Suppressor macrophage (primary cell): ENCODE measurements at regions not wholly inside any gene's neighbourhood (a gene's known extent, or its start where the extent isn't known, plus 50 kb on each side); places are given as distances from the start of the nearest gene placed in this dataset.

Source experiments
- DNase-seq, 4 experiments: peaks; one replicate each; pipeline ENCODE4 v3.0.0-alpha.2; 2020 to 2022

GRCh38 chr2:191515551-191515950 is 162.4 kb upstream of the NABP1 start:
- DNase-seq: no peak

- no peak for DNase-seq
Measured at GRCh38 chr2:191516260-191516659, 161.7 kb upstream of the NABP1 start.

- DNase-seq: peak in 3 of 4 experiments; percentile 36 to 61 (median 51)
Measured at GRCh38 chr2:191521608-191522208, 156.2 kb upstream of the NABP1 start.

DNA sequence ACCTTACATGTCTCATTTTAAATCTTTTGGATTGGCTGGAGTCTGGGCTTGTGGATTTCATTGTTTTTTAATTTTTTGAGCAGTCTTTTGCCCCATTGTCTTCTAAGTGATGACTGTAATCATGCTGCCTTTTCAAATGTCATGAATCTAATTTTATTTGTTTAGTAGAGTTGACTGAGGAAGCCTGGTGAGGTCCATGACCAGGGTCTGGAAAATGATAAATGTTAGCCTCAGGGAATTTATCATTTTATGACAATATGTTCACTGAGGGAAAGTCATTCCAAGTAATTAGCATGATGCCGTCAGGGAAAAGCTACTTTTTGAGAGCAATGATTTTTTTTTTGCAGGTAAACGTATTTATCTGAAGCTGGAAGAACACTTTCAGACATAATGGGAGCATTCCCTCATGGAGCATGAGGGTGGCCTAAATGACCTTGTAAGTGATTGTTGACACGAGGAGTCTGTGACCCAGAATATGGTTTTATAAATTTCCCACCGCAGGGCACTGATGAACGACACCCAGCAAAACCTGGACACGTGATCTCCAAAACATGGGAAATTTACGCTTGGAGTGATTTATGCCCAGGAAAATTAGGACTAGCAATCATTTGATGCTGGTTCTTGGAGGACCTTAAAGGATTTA is 155.3 kb upstream of the NABP1 start:
- DNase-seq: no peak

DNA sequence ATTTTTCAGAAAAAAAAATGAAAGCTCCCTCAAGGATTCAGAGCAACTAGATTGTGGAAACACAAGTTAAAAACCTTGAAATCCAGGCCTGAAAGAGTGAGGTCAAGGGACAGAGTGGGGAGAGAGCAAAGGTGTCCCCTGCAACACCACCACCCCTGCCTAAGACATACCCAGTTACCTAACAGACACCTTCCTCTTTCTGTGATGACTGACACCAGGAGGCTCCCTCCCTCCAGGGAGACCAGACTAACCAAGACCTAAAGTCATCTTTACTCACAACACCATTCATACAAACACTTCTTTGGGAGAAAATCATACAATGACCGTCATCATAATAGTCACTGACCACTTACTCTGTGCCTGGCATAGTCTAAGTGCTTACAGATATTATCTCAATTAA is 151.8 kb upstream of the NABP1 start:
- DNase-seq: peak; percentile 13 to 69 (median 46)

DNA sequence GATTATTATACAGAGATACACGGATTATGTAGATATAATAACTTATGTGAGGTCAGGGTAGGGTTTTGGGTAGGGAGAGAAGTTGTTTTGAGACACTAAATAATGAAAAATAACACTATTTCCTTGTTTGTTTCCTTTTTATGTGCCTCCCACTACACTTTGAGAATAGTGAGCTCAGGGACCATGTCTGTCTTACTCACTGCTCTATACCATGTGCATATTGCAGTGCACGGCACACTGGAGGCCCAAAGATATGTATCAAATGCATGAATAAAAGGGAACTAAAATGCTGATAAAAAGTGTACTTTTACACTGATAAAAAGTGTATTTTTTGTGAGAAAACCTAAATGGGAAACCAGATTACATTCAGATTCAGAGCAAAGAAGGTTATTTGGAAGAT is 151.4 kb upstream of the NABP1 start:
- peak; percentile 44 to 78 (median 61) for DNase-seq

GRCh38 chr2:191526953-191527556 is 150.9 kb upstream of the NABP1 start:
- DNase-seq: no peak

- DNase-seq: no peak
Measured at GRCh38 chr2:191530618-191531017, 147.3 kb upstream of the NABP1 start.

- DNase-seq: peak in 3 of 4 experiments; percentile 19 to 74 (median 70)
Measured at GRCh38 chr2:191533693-191534180, 144.2 kb upstream of the NABP1 start.

DNA sequence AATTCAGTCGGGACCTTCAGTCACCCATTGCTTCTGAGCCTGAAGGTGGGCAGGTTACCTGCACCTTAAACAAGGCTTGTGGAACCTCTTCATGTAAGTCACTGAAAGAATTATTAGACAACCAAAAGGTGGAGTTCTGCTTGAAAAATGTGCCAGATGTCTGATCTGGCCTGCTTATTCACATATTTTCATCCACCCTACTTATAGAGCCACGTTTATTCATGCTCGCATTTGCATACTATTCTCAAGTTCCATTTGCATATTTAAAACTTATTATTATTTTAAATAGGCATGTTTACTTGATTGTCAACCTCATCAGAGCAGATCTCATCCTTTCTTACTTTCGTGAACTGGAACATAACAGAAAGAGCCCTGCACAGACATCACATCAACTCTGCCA is 140.0 kb upstream of the NABP1 start:
- no peak for DNase-seq

GRCh38 chr2:191538334-191538903 is 139.5 kb upstream of the NABP1 start:
- no peak for DNase-seq

DNA sequence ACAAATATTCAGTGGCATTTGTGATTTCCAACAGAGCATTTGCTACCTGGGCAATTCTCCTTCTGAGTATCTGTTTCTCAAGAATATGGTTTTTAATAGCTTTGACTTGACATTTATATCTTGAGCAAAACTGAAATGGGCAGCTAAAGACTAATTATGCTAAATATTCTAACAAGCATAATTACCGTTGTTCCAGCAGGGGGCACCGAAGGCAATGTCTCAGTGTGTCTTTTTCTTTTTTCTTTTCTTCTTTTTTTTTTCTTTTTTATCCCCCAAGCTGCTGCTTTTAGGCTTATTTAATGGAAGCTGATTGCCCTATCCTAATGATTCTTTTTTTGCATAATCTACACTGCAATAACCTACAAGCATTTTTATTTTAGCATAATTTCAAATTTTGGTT is 138.9 kb upstream of the NABP1 start:
- peak; percentile 24 to 44 (median 32) for DNase-seq

DNA sequence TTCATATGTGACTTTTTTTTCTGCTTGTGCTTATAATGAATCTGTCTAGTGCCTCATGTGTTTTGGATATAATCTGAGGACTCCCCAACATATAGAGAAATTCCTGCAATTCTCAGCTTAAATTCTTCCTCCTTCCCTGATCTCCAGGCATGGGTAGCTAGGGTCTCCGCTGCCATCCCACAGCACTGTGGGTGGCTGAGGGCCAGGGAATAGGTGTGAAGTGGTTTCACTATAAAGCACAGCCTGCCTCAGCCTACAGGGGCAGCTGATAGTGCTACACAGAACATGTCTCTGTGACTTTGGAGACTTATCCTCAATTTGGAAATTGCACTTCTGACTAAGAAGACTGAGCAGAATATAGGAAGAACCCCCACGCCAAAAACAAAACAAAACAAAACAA is 137.3 kb upstream of the NABP1 start:
- no peak for DNase-seq

DNA sequence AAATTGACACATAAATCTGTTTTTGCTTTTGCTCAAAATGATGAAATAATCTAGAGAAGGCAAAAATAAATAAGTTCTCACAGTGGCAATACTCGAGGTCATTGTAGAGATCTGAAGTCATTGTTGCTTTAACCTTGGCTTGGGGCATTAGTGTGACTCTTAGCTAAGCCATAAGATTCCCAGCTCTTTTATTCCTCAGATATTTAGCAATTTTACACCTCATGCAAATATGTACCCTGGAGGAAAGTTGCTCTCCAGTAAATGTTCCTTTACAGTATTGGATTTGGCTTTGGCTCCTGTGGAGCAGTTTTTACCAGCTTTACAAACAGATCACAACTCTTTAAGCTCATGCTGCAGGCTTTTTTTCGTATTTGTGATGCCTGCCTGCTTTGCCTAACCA is 134.2 kb upstream of the NABP1 start:
- DNase-seq: no peak

GRCh38 chr2:191544461-191545062 is 133.4 kb upstream of the NABP1 start:
- DNase-seq: no peak

DNA sequence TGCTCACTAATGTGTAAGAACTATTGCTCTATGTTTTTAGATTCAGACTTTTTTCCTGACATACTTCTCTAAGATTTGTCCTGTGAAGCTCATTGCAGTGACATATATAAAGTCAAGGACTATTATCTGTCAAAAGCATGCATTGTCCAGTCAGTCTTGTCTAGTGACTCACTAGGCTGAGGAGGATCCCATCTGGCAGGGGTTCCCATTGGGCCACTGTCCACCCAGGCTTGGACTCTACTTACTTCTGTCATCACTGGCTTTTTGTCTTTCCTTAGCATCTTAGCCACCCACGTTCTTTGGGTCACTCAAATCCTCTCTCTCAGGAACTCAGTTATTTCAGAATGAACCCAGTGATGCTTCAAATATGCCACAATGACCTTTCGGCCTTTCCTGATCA is 132.6 kb upstream of the NABP1 start:
- DNase-seq: no peak

- DNase-seq: no peak
Measured at GRCh38 chr2:191552066-191552465, 125.9 kb upstream of the NABP1 start.

DNA sequence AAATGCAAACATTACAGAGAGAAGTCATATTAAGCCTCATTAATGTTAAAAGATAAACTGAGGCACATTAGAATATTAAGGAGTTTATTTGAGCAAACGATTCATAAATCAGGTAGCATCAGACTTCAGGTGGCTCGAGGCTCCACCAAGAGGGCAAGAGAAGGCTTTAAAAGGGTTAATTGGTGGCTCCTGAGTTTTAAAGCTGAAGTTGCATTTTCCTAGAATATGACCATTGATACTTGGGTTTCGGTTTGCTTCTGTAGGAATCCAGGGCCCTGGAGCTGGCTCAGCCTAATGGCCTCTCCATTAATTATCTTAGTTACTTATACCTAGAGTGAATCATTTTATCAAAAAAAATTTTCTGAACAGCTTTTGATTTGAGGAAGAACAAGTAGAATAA is 123.7 kb upstream of the NABP1 start:
- DNase-seq: no peak

GRCh38 chr2:191555092-191555742 is 122.7 kb upstream of the NABP1 start:
- peak; percentile 90 to 94 (median 92) for DNase-seq

- peak in 2 of 4 experiments; percentile 21 to 26 for DNase-seq
Measured at GRCh38 chr2:191556463-191556862, 121.5 kb upstream of the NABP1 start.

DNA sequence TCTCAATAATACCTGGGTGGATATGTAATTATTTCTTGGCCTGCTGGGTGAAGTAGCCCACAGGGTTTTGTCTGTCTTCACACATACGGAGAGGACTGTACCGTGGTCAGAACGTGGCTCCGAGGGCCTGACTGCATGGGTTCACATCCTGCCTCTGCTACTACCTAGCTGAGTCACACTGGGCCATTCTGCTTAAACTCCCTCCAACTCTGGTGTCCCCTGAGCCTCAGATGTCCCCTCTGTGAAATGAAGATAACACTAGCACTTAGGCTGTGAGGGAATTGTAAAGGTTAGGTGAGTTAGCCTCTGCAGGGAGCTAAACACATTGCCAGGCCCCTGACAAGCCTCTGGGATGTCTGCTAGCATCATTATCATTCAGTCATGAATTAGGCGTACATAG is 120.1 kb upstream of the NABP1 start:
- no peak for DNase-seq

GRCh38 chr2:191559569-191559968 is 118.4 kb upstream of the NABP1 start:
- no peak for DNase-seq
